IMR-90 (cell line): ENCODE measurements at regions not wholly inside any gene's neighbourhood (a gene's known extent, or its start where the extent isn't known, plus 50 kb on each side); places are given as distances from the start of the nearest gene placed in this dataset.

Experiments used
- ATAC-seq: fragments of 200-7000 bp; cut with Tn5 transposase; 2 replicates; pipeline ENCODE4 v1.9.1; 2020; ENCODE audit warnings: low read depth, mild to moderate bottlenecking, moderate library complexity
- BruUV-seq: library from RNA; stranded (reverse); fragments of 400-500 nt; replicated peaks from 2 replicates; lab custom pipeline; 2021; lab: Mats Ljungman, UMichigan
- CTCF ChIA-PET: fragments of 300-600 bp; formaldehyde crosslinking; extraction: SDS; loops from one replicate; lab custom pipeline; 2021; ENCODE audit warnings: antibody characterized with exemption; lab: Yijun Ruan, JAX
- POLR2A ChIA-PET: fragments of 300-600 bp; sonication (Branson Sonifier 250); formaldehyde crosslinking; loops from one replicate; lab custom pipeline; 2022; ENCODE audit warnings: antibody characterized with exemption; ENCODE audit not compliant: unreplicated experiment; lab: Charles Lee
- DNase-seq: peaks from one replicate; pipeline ENCODE4 v3.0.0; 2013
- H2AFZ ChIP-seq: replicated peaks from 2 replicates; pipeline ENCODE3; 2013; ENCODE audit warnings: low read length, mild to moderate bottlenecking; ENCODE audit not compliant: poor library complexity
- H2AK5ac ChIP-seq: 2 replicates; pipeline ENCODE4 v1.6.1; 2013; ENCODE audit warnings: low read depth, low read length, inconsistent platforms
- H2AK9ac ChIP-seq: replicated peaks from 2 replicates; pipeline ENCODE3; 2013; ENCODE audit warnings: mild to moderate bottlenecking, low read depth, low read length, moderate library complexity; ENCODE audit not compliant: poor library complexity
- H2BK120ac ChIP-seq: 2 replicates; pipeline ENCODE4 v1.6.1; 2013; ENCODE audit warnings: low read depth, low read length, inconsistent platforms
- H2BK15ac ChIP-seq: 3 replicates; pipeline ENCODE4 v1.6.1; 2013; ENCODE audit warnings: low read depth, low read length, inconsistent platforms
- H2BK20ac ChIP-seq: 2 replicates; pipeline ENCODE4 v1.6.1; 2013; ENCODE audit warnings: low read depth, mild to moderate bottlenecking, inconsistent platforms, low read length, moderate library complexity
- H2BK5ac ChIP-seq: 2 replicates; pipeline ENCODE4 v1.6.1; 2013; ENCODE audit warnings: mild to moderate bottlenecking, low read depth, low read length, inconsistent platforms; ENCODE audit not compliant: poor library complexity, severe bottlenecking
- H3K14ac ChIP-seq: replicated peaks from 2 replicates; pipeline ENCODE4 v1.6.1; 2013; ENCODE audit warnings: low read depth, low read length, inconsistent platforms
- H3K18ac ChIP-seq: 2 replicates; pipeline ENCODE4 v1.6.1; 2013; ENCODE audit warnings: low read depth, low read length, control low read depth
- H3K23ac ChIP-seq: 2 replicates; pipeline ENCODE4 v1.6.1; 2013; ENCODE audit warnings: low read depth, low read length, inconsistent platforms
- H3K27ac ChIP-seq: 2 replicates; pipeline ENCODE4 v1.5.1; 2013; ENCODE audit warnings: mild to moderate bottlenecking, control low read depth, low read length; ENCODE audit not compliant: insufficient read depth
- H3K27me3 ChIP-seq: 2 replicates; pipeline ENCODE4 v1.6.1; 2013; ENCODE audit warnings: low read length; ENCODE audit not compliant: control insufficient read depth, insufficient read depth
- H3K36me3 ChIP-seq: 2 replicates; pipeline ENCODE4 v1.6.1; 2013; ENCODE audit warnings: low read length, mixed read lengths; ENCODE audit not compliant: control insufficient read depth, insufficient read depth
- H3K4ac ChIP-seq: 2 replicates; pipeline ENCODE4 v1.6.1; 2013; ENCODE audit warnings: low read depth, low read length, inconsistent platforms
- H3K4me1 ChIP-seq: 2 replicates; pipeline ENCODE4 v1.6.1; 2013; ENCODE audit warnings: low read length, mixed read lengths; ENCODE audit not compliant: control insufficient read depth, insufficient read depth
- H3K4me2 ChIP-seq: 2 replicates; pipeline ENCODE4 v1.6.1; 2013; ENCODE audit warnings: low read depth, mild to moderate bottlenecking, control low read depth, low read length, moderate library complexity
- H3K4me3 ChIP-seq: 2 replicates; pipeline ENCODE4 v1.5.1; 2013; ENCODE audit warnings: low read depth, mild to moderate bottlenecking, control low read depth, low read length, moderate library complexity; ENCODE audit not compliant: insufficient read depth
- H3K56ac ChIP-seq: 2 replicates; pipeline ENCODE4 v1.6.1; 2013; ENCODE audit warnings: low read length, inconsistent platforms; ENCODE audit not compliant: insufficient read depth; ENCODE audit errors: extremely low read depth
- H3K79me1 ChIP-seq, 2 experiments: 2 replicates each; pipeline ENCODE4 v1.6.1; 2013; ENCODE audit warnings: low read length in 2 of 2, inconsistent platforms in 1 of 2, low read depth in 1 of 2
- H3K9ac ChIP-seq: 2 replicates; pipeline ENCODE4 v1.6.1; 2013; ENCODE audit warnings: low read depth, low read length, control low read depth
- H3K9me1 ChIP-seq: 2 replicates; pipeline ENCODE4 v1.6.1; 2013; ENCODE audit warnings: low read length, inconsistent platforms; ENCODE audit not compliant: insufficient read depth
- H3K9me3 ChIP-seq: 2 replicates; pipeline ENCODE4 v1.6.1; 2013; ENCODE audit warnings: low read length; ENCODE audit not compliant: control insufficient read depth, insufficient read depth
- H4K20me1 ChIP-seq: 2 replicates; pipeline ENCODE4 v1.6.1; 2013; ENCODE audit warnings: low read length, inconsistent platforms; ENCODE audit not compliant: insufficient read depth
- H4K5ac ChIP-seq: 2 replicates; pipeline ENCODE4 v1.6.1; 2013; ENCODE audit warnings: mild to moderate bottlenecking, low read depth, low read length, control low read depth
- H4K8ac ChIP-seq, 2 experiments: 2 replicates each; pipeline ENCODE4 v1.6.1; 2013; ENCODE audit warnings: low read depth in 2 of 2, low read length in 2 of 2, control low read depth in 1 of 2, inconsistent platforms in 1 of 2
- H4K91ac ChIP-seq: 2 replicates; pipeline ENCODE4 v1.6.1; 2013; ENCODE audit warnings: low read depth, low read length, inconsistent platforms; ENCODE audit not compliant: insufficient read depth
- BHLHE40 ChIP-seq: fragments of 150-350 bp; IDR thresholded peaks from 2 replicates; pipeline ENCODE4 v1.6.1; 2016; ENCODE audit warnings: mild to moderate bottlenecking, low read depth, low read length
- CEBPB ChIP-seq: IDR thresholded peaks from 2 replicates; pipeline ENCODE4 v1.6.1; 2012; ENCODE audit warnings: low read depth, low read length, improper control_type of control experiment
- CHD1 ChIP-seq: IDR thresholded peaks from 2 replicates; pipeline ENCODE4 v1.6.1; 2012; ENCODE audit warnings: low read depth, low read length, improper control_type of control experiment
- FOS ChIP-seq: fragments of 150-350 bp; IDR thresholded peaks from 2 replicates; pipeline ENCODE4 v1.6.1; 2016; ENCODE audit warnings: low read depth, low read length
- MAFK ChIP-seq: IDR thresholded peaks from 2 replicates; pipeline ENCODE4 v1.6.1; 2012; ENCODE audit warnings: low read depth, low read length, improper control_type of control experiment
- MXI1 ChIP-seq: IDR thresholded peaks from 2 replicates; pipeline ENCODE4 v1.6.1; 2012; ENCODE audit warnings: low read depth, mild to moderate bottlenecking, low read length, moderate library complexity, borderline replicate concordance
- POLR2A ChIP-seq: IDR thresholded peaks from 2 replicates; pipeline ENCODE4 v1.6.1; 2012; ENCODE audit warnings: mild to moderate bottlenecking, low read depth, low read length
- RAD21 ChIP-seq: IDR thresholded peaks from 2 replicates; pipeline ENCODE4 v1.6.1; 2012; ENCODE audit warnings: low read length, improper control_type of control experiment
- RFX5 ChIP-seq: IDR thresholded peaks from 2 replicates; pipeline ENCODE4 v1.8.0; 2012; ENCODE audit warnings: low read depth, mild to moderate bottlenecking, low read length, moderate library complexity
- SMC3 ChIP-seq: fragments of 150-350 bp; IDR thresholded peaks from 2 replicates; pipeline ENCODE4 v1.6.1; 2016; ENCODE audit warnings: low read depth, mild to moderate bottlenecking, antibody characterized with exemption, low read length, moderate library complexity
- USF2 ChIP-seq: fragments of 150-350 bp; IDR thresholded peaks from 2 replicates; pipeline ENCODE4 v1.6.1; 2017; ENCODE audit warnings: mild to moderate bottlenecking, antibody characterized with exemption, low read length, low read depth
- WGBS, 2 experiments: methylation state at CpG; one replicate each; pipeline versions ENCODE4 v1.1.5 to v1.1.7; 2013; ENCODE audit warnings: missing lambda C conversion rate in 2 of 2; ENCODE audit not compliant: insufficient read length in 1 of 2; ENCODE audit errors: extremely low coverage in 2 of 2; 5-methylcytosine and 5-hydroxymethylcytosine counted together
- dilution Hi-C: fragments of 300-500 bp; cut with HindIII; formaldehyde crosslinking; loops from one replicate; pipeline ENCODE4 v1.14.3; 2018; ENCODE audit warnings: low sequenced_read_pairs; ENCODE audit not compliant: unreplicated experiment
- in situ Hi-C: fragments of 300-500 bp; cut with MboI; formaldehyde crosslinking; loops from 3 replicates; pipeline ENCODE4 v1.14.3; 2019; ENCODE audit warnings: low sequenced_read_pairs, inconsistent platforms, mixed read lengths
- intact Hi-C: fragments of 100-400 bp; cut with micrococcal nuclease; formaldehyde crosslinking; loops from 2 replicates; pipeline ENCODE4 v1.10.0; 2022

DNA sequence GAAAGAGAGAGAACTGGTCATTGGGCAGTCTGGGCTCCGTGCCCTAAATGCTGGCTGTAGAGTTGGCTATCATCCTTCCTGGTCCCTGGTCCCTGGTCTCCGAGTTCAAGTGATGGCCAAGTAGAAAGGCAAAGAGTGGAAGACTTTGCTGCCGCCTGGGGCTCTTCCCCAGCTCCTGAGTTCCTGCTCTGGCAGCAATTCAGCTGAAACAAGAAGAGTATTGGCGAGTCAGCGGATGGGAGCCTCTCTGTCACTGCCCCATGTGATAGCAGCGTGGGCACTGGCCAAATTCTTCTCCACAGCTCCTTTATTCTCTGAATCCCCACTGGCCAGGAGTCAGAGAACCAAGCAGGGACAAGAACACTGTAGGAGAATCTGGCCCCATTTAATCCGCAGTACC is 351.0 kb upstream of the POU3F3 start:
- H4K5ac ChIP-seq: no peak overlapping the region
- H3K27me3 ChIP-seq: no peaks in the 10 kb centered on the region
- DNase-seq (no peak), ATAC-seq (no peak)
- H3K18ac ChIP-seq: no peak overlapping the region
- no peaks in the 10 kb centered on the region for H3K9me1 ChIP-seq
- no peaks in the 10 kb centered on the region for H4K20me1 ChIP-seq
- TF ChIP-seq RAD21 (no peak), CHD1 (no peak), POLR2A (no peak), BHLHE40 (no peak), SMC3 (no peak), CEBPB (no peak), MAFK (no peak), USF2 (no peak), MXI1 (no peak), RFX5 (no peak), FOS (no peak)
- no peaks in the 10 kb centered on the region for H3K79me1 ChIP-seq
- H2BK120ac ChIP-seq: no peak overlapping the region
- H2AFZ ChIP-seq: no peak overlapping the region
- no peak overlapping the region for H2BK20ac ChIP-seq
- no TSS peak for BruUV-seq
- no peak overlapping the region for H4K8ac ChIP-seq
- no peak overlapping the region for H3K4me3 ChIP-seq
- H3K4ac ChIP-seq: no peak overlapping the region
- intact Hi-C loops: no loop called here
- no peak overlapping the region for H3K27ac ChIP-seq
- 8% methylated on average over 4 of the region's 7 CpGs; no CpG with 5 or more reads in 1 of the 2 experiments for WGBS, 2 experiments
- no peak overlapping the region for H3K14ac ChIP-seq
- in situ Hi-C loops: no loop called here
- no peak overlapping the region for H3K9ac ChIP-seq
- no peak overlapping the region for H2BK5ac ChIP-seq
- no peak overlapping the region for H3K56ac ChIP-seq
- ChIA-PET CTCF (no interaction called here), POLR2A (no interaction called here)
- no peak overlapping the region for H2BK15ac ChIP-seq
- H2AK5ac ChIP-seq: no peak overlapping the region
- no peaks in the 10 kb centered on the region for H3K36me3 ChIP-seq
- H3K4me2 ChIP-seq: no peak overlapping the region
- no peak overlapping the region for H2AK9ac ChIP-seq
- no peaks in the 10 kb centered on the region for H3K4me1 ChIP-seq
- H3K23ac ChIP-seq: no peak overlapping the region
- dilution Hi-C loops: no loop called here
- H3K9me3 ChIP-seq: peaks cover 12% of the 10 kb centered on the region
- H4K91ac ChIP-seq: no peak overlapping the region
